HEK293 (cell line): ENCODE measurements at regions not wholly inside any gene's neighbourhood (a gene's known extent, or its start where the extent isn't known, plus 50 kb on each side); places are given as distances from the start of the nearest gene placed in this dataset.

Source experiments
- CTCF ChIA-PET: fragments of 350-600 bp; formaldehyde crosslinking; extraction: SDS; loops from one replicate; lab custom pipeline; 2021; ENCODE audit warnings: antibody characterized with exemption; lab: Yijun Ruan, JAX
- POLR2A ChIA-PET: fragments of 300-600 bp; formaldehyde crosslinking; extraction: SDS; loops from one replicate; lab custom pipeline; 2020; ENCODE audit warnings: antibody characterized with exemption, inconsistent platforms; lab: Yijun Ruan, JAX
- H3K27ac ChIP-seq: fragments of 200-500 bp; sonication (Bioruptor generic); 2 replicates; pipeline ENCODE4 v1.5.1; 2014; ENCODE audit warnings: low read depth, low read length, control low read depth, inconsistent platforms; ENCODE audit errors: extremely low read depth
- H3K36me3 ChIP-seq, 2 experiments: fragments of 200-500 bp in 1 of 2; sonication (Bioruptor generic) in 1 of 2; 1 replicate in 1 of 2; 2 replicates in 1 of 2; pipeline ENCODE4 v1.5.1; 2014 to 2017; ENCODE audit warnings: inconsistent platforms in 2 of 2, low read length in 2 of 2; ENCODE audit not compliant: control insufficient read depth in 2 of 2, insufficient read depth in 1 of 2
- H3K4me1 ChIP-seq: fragments of 200-500 bp; sonication (Bioruptor generic); 2 replicates; pipeline ENCODE4 v1.5.1; 2014; ENCODE audit warnings: mild to moderate bottlenecking, low read length, inconsistent platforms; ENCODE audit not compliant: control insufficient read depth, insufficient read depth
- H3K4me3 ChIP-seq: 2 replicates; pipeline ENCODE4 v1.5.1; 2011; ENCODE audit warnings: low read depth, mild to moderate bottlenecking, control low read depth, low read length, moderate library complexity
- H3K9me3 ChIP-seq: fragments of 200-500 bp; sonication (Bioruptor generic); 2 replicates; pipeline ENCODE4 v1.5.1; 2014; ENCODE audit warnings: low read depth, low read length, inconsistent platforms; ENCODE audit not compliant: control insufficient read depth, insufficient read depth
- HOXC10 ChIP-seq: sonication (generic); formaldehyde crosslinking; IDR thresholded peaks from 2 replicates; pipeline ENCODE4 v1.8.1; 2023; ENCODE audit warnings: mild to moderate bottlenecking, missing genetic modification reagents
- PRDM1 ChIP-seq: fragments of 450-650 bp; formaldehyde crosslinking; IDR thresholded peaks from 2 replicates; pipeline ENCODE4; 2016; ENCODE audit warnings: missing biosample characterization, missing genetic modification characterization
- SETDB1 ChIP-seq: IDR thresholded peaks from one replicate; pipeline ENCODE4 v1.6.1; 2017; ENCODE audit warnings: mild to moderate bottlenecking, low read length, moderate library complexity, mixed read lengths; ENCODE audit not compliant: insufficient read length
- SP7 ChIP-seq: fragments of 450-650 bp; formaldehyde crosslinking; IDR thresholded peaks from 2 replicates; pipeline ENCODE4 v1.5.1; 2016; ENCODE audit warnings: missing biosample characterization, missing genetic modification characterization
- ZBTB10 ChIP-seq: fragments of 450-650 bp; formaldehyde crosslinking; IDR thresholded peaks from 2 replicates; pipeline ENCODE4 v1.5.1; 2016; ENCODE audit warnings: missing biosample characterization, missing genetic modification characterization
- ZNF114 ChIP-seq: fragments of 450-650 bp; formaldehyde crosslinking; IDR thresholded peaks from 2 replicates; pipeline ENCODE4 v1.5.0; 2017; ENCODE audit warnings: missing biosample characterization, missing genetic modification characterization
- ZNF133 ChIP-seq: fragments of 450-650 bp; formaldehyde crosslinking; IDR thresholded peaks from 2 replicates; pipeline ENCODE4 v1.5.1; 2016; ENCODE audit warnings: missing biosample characterization, missing genetic modification characterization
- ZNF148 ChIP-seq: fragments of 450-650 bp; formaldehyde crosslinking; IDR thresholded peaks from 2 replicates; pipeline ENCODE4 v1.5.0; 2017; ENCODE audit warnings: missing biosample characterization, missing genetic modification characterization, borderline replicate concordance
- ZNF341 ChIP-seq: fragments of 450-650 bp; formaldehyde crosslinking; IDR thresholded peaks from 2 replicates; pipeline ENCODE4; 2016; ENCODE audit warnings: low read depth, missing biosample characterization, missing genetic modification characterization
- ZNF518A ChIP-seq: fragments of 450-650 bp; formaldehyde crosslinking; conservative IDR thresholded peaks from 2 replicates; pipeline ENCODE4 v1.5.1; 2016; ENCODE audit warnings: low read depth, missing biosample characterization, missing genetic modification characterization
- ZNF521 ChIP-seq: fragments of 450-650 bp; formaldehyde crosslinking; IDR thresholded peaks from 2 replicates; pipeline ENCODE4 v1.5.1; 2017; ENCODE audit warnings: missing biosample characterization, mild to moderate bottlenecking, missing genetic modification characterization
- ZNF600 ChIP-seq: fragments of 450-650 bp; formaldehyde crosslinking; IDR thresholded peaks from 2 replicates; pipeline ENCODE4 v1.5.1; 2016; ENCODE audit warnings: missing biosample characterization, missing genetic modification characterization
- ZNF629 ChIP-seq: fragments of 450-650 bp; formaldehyde crosslinking; IDR thresholded peaks from 2 replicates; pipeline ENCODE4 v1.5.1; 2017; ENCODE audit warnings: missing biosample characterization, missing genetic modification characterization
- ZNF660 ChIP-seq: fragments of 450-650 bp; IDR thresholded peaks from 2 replicates; pipeline ENCODE4 v1.5.1; 2018; ENCODE audit warnings: missing biosample characterization, mild to moderate bottlenecking, missing genetic modification characterization
- ZNF747 ChIP-seq: fragments of 450-650 bp; formaldehyde crosslinking; IDR thresholded peaks from 2 replicates; pipeline ENCODE4 v1.5.1; 2016; ENCODE audit warnings: missing biosample characterization, missing genetic modification characterization
- ZNF792 ChIP-seq: fragments of 450-650 bp; formaldehyde crosslinking; IDR thresholded peaks from 2 replicates; pipeline ENCODE4 v1.5.1; 2016; ENCODE audit warnings: missing biosample characterization, missing genetic modification characterization

GRCh38 chr7:121603886-121604285 lies 207.8 kb upstream of the FAM3C start (continued):
- no peak for TF ChIP-seq ZNF518A (tag by site-specific recombination)
- TF ChIP-seq, all 188 proteins: peak for 0

GRCh38 chr7:121599887-121600286 lies 203.8 kb upstream of the FAM3C start:
- TF ChIP-seq ZNF629 (tag by site-specific recombination): no peak
- TF ChIP-seq PRDM1 (tag by site-specific recombination): no peak
- no peak for TF ChIP-seq ZBTB10 (tag by site-specific recombination)
- TF ChIP-seq SETDB1: peak; percentile 25
- no peak for TF ChIP-seq ZNF600
- no peak for TF ChIP-seq ZNF521 (tag by site-specific recombination)
- no peak for TF ChIP-seq ZNF148 (tag by site-specific recombination)
- no peak for TF ChIP-seq SP7
- TF ChIP-seq, all 188 proteins: peak for 1
- H3K36me3 ChIP-seq: no peaks in the 10 kb centered on the region
- H3K9me3 ChIP-seq: no peaks in the 10 kb centered on the region
- POLR2A ChIA-PET: no interaction called here
- H3K4me1 ChIP-seq: no peaks in the 10 kb centered on the region
- CTCF ChIA-PET: no interaction called here
- no peak overlapping the region for H3K27ac ChIP-seq
- no peak overlapping the region for H3K4me3 ChIP-seq

- no peaks in the 10 kb centered on the region for H3K36me3 ChIP-seq
- H3K4me3 ChIP-seq: no peak overlapping the region
- no peaks in the 10 kb centered on the region for H3K4me1 ChIP-seq
- H3K9me3 ChIP-seq: no peaks in the 10 kb centered on the region
- CTCF ChIA-PET: interaction anchor here (0.6 to 0.7 kb wide), 2 partner anchors 49 to 88 kb away, joined by 3 to 4 read pairs; no protein-coding TSS in a partner anchor
- no peak overlapping the region for H3K27ac ChIP-seq
- POLR2A ChIA-PET: no interaction called here
- TF ChIP-seq PRDM1 (tag by site-specific recombination): no peak
- no peak for TF ChIP-seq ZNF518A (tag by site-specific recombination)
- no peak for TF ChIP-seq ZNF792 (tag by site-specific recombination)
- no peak for TF ChIP-seq ZNF747
- no peak for TF ChIP-seq HOXC10 (CRISPR knock-in tag)
- TF ChIP-seq ZNF114 (tag by site-specific recombination): no peak
- no peak for TF ChIP-seq ZNF133 (tag by site-specific recombination)
- no peak for TF ChIP-seq ZNF660 (tag by site-specific recombination)
- no peak for TF ChIP-seq ZNF341
- TF ChIP-seq, all 188 proteins: peak for 0
Observed at GRCh38 chr7:121595758-121596696, 199.9 kb upstream of the FAM3C start.
